ENCODE measurements at regions not wholly inside any gene's neighbourhood (a gene's known extent, or its start where the extent isn't known, plus 50 kb on each side); places are given as distances from the start of the nearest gene placed in this dataset.

DNA sequence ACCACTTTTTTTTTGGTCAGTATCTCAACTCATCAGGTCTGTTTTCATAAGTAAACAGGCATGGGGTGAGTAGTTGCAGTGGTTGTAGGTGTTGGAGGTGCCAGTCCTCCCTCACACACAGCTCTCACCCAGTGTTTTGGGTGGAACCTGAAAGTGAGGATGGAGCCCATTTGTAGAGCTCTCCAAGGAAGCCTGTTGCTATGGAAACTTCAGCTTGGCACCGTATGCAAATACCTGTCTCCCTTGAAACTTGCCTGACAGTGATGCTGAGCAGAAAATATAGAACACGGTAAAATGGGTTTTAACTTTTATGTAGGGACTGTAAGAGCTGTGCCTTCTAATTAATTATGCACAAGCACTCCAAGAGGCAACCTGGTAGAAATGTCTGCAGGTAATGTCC, 214.1 kb downstream of the AJAP1 start:
- Histone ChIP-seq H3K27me3 (ENCODE audit: control insufficient read depth in 4 of 4, insufficient read depth in 4 of 4, low read length in 3 of 4) (no peaks in the 10 kb centered on the region), H3K36me3 (ENCODE audit: control insufficient read depth in 4 of 4, insufficient read depth in 3 of 4, low read depth in 1 of 4, low read length in 3 of 4) (no peaks in the 10 kb centered on the region), H3K27ac (ENCODE audit: low read depth in 1 of 2, low read length in 2 of 2) (no peak overlapping the region), H3K4me3 (ENCODE audit: low read depth in 1 of 3, low read length in 3 of 3) (no peak overlapping the region), H3K9ac (ENCODE audit: low read depth in 1 of 2, low read length in 2 of 2) (no peak overlapping the region), H3K9me3 (ENCODE audit: control insufficient read depth in 4 of 4, low read length in 3 of 4) (no peaks in the 10 kb centered on the region), H3K4me1 (ENCODE audit: control insufficient read depth in 4 of 4, insufficient read depth in 4 of 4, low read length in 3 of 4) (no peaks in the 10 kb centered on the region)
- 75% methylated on average over 2 of the region's 2 CpGs for WGBS
- no peak for TF ChIP-seq RXRA (IDR thresholded peaks at IDR 0.05)
- no peak for TF ChIP-seq JUND (IDR thresholded peaks at IDR 0.05)
- TF ChIP-seq YY1 (IDR thresholded peaks at IDR 0.05): no peak
- TF ChIP-seq GABPA (IDR thresholded peaks at IDR 0.05 in 1 of 2, conservative IDR thresholded peaks at IDR 0.05 in 1 of 2): no peak
- TF ChIP-seq, protein P1, sequence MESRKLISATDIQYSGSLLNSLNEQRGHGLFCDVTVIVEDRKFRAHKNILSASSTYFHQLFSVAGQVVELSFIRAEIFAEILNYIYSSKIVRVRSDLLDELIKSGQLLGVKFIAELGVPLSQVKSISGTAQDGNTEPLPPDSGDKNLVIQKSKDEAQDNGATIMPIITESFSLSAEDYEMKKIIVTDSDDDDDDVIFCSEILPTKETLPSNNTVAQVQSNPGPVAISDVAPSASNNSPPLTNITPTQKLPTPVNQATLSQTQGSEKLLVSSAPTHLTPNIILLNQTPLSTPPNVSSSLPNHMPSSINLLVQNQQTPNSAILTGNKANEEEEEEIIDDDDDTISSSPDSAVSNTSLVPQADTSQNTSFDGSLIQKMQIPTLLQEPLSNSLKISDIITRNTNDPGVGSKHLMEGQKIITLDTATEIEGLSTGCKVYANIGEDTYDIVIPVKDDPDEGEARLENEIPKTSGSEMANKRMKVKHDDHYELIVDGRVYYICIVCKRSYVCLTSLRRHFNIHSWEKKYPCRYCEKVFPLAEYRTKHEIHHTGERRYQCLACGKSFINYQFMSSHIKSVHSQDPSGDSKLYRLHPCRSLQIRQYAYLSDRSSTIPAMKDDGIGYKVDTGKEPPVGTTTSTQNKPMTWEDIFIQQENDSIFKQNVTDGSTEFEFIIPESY (IDR thresholded peaks at IDR 0.05): no peak
- no peak for TF ChIP-seq HNF4A (conservative IDR thresholded peaks at IDR 0.05)
- TF ChIP-seq FOXA1 (IDR thresholded peaks at IDR 0.05): no peak
- no peak for TF ChIP-seq RAD21 (IDR thresholded peaks at IDR 0.05)
- TF ChIP-seq, protein P2, sequence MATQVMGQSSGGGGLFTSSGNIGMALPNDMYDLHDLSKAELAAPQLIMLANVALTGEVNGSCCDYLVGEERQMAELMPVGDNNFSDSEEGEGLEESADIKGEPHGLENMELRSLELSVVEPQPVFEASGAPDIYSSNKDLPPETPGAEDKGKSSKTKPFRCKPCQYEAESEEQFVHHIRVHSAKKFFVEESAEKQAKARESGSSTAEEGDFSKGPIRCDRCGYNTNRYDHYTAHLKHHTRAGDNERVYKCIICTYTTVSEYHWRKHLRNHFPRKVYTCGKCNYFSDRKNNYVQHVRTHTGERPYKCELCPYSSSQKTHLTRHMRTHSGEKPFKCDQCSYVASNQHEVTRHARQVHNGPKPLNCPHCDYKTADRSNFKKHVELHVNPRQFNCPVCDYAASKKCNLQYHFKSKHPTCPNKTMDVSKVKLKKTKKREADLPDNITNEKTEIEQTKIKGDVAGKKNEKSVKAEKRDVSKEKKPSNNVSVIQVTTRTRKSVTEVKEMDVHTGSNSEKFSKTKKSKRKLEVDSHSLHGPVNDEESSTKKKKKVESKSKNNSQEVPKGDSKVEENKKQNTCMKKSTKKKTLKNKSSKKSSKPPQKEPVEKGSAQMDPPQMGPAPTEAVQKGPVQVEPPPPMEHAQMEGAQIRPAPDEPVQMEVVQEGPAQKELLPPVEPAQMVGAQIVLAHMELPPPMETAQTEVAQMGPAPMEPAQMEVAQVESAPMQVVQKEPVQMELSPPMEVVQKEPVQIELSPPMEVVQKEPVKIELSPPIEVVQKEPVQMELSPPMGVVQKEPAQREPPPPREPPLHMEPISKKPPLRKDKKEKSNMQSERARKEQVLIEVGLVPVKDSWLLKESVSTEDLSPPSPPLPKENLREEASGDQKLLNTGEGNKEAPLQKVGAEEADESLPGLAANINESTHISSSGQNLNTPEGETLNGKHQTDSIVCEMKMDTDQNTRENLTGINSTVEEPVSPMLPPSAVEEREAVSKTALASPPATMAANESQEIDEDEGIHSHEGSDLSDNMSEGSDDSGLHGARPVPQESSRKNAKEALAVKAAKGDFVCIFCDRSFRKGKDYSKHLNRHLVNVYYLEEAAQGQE (IDR thresholded peaks at IDR 0.05): no peak
- TF ChIP-seq HNF4G (IDR thresholded peaks at IDR 0.05): no peak
- TF ChIP-seq, protein P3, sequence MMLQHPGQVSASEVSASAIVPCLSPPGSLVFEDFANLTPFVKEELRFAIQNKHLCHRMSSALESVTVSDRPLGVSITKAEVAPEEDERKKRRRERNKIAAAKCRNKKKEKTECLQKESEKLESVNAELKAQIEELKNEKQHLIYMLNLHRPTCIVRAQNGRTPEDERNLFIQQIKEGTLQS (IDR thresholded peaks at IDR 0.05): no peak
- TF ChIP-seq EGR1 (IDR thresholded peaks at IDR 0.05; ENCODE audit: low read depth in 2 of 2): no peak
- TF ChIP-seq FOXA2 (IDR thresholded peaks at IDR 0.05): no peak
- TF ChIP-seq, protein P4, sequence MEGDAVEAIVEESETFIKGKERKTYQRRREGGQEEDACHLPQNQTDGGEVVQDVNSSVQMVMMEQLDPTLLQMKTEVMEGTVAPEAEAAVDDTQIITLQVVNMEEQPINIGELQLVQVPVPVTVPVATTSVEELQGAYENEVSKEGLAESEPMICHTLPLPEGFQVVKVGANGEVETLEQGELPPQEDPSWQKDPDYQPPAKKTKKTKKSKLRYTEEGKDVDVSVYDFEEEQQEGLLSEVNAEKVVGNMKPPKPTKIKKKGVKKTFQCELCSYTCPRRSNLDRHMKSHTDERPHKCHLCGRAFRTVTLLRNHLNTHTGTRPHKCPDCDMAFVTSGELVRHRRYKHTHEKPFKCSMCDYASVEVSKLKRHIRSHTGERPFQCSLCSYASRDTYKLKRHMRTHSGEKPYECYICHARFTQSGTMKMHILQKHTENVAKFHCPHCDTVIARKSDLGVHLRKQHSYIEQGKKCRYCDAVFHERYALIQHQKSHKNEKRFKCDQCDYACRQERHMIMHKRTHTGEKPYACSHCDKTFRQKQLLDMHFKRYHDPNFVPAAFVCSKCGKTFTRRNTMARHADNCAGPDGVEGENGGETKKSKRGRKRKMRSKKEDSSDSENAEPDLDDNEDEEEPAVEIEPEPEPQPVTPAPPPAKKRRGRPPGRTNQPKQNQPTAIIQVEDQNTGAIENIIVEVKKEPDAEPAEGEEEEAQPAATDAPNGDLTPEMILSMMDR (IDR thresholded peaks at IDR 0.05; ENCODE audit: low read depth, low read length, missing input control): no peak
- no peak for DNase-seq (ENCODE audit: low spot score)

GRCh38 chr1:4856396-4856795, 202.0 kb downstream of the AJAP1 start:
- Histone ChIP-seq H3K9ac (ENCODE audit: low read depth in 1 of 2, low read length in 2 of 2) (no peak overlapping the region), H3K36me3 (ENCODE audit: control insufficient read depth in 4 of 4, insufficient read depth in 3 of 4, low read depth in 1 of 4, low read length in 3 of 4) (no peaks in the 10 kb centered on the region), H3K4me1 (ENCODE audit: control insufficient read depth in 4 of 4, insufficient read depth in 4 of 4, low read length in 3 of 4) (no peaks in the 10 kb centered on the region), H3K4me3 (ENCODE audit: low read depth in 1 of 3, low read length in 3 of 3) (no peak overlapping the region), H3K27me3 (ENCODE audit: control insufficient read depth in 4 of 4, insufficient read depth in 4 of 4, low read length in 3 of 4) (peaks cover 0 to 5% (median 0%) of the 10 kb centered on the region in 4 donors), H3K9me3 (ENCODE audit: control insufficient read depth in 4 of 4, low read length in 3 of 4) (peaks cover 0 to 4% (median 2%) of the 10 kb centered on the region in 4 donors), H3K27ac (ENCODE audit: low read depth in 1 of 2, low read length in 2 of 2) (no peak overlapping the region)
- WGBS: 77% methylated on average over 3 of the region's 3 CpGs
- no peak for DNase-seq (ENCODE audit: low spot score)
- no peak for TF ChIP-seq EGR1 (IDR thresholded peaks at IDR 0.05; ENCODE audit: low read depth in 2 of 2)
- TF ChIP-seq JUND (IDR thresholded peaks at IDR 0.05): no peak
- no peak for TF ChIP-seq YY1 (IDR thresholded peaks at IDR 0.05)
- no peak for TF ChIP-seq HNF4A (conservative IDR thresholded peaks at IDR 0.05)
- TF ChIP-seq, protein P3 (IDR thresholded peaks at IDR 0.05): no peak
- TF ChIP-seq RXRA (IDR thresholded peaks at IDR 0.05): no peak
- TF ChIP-seq SP1 (IDR thresholded peaks at IDR 0.05): no peak
